ENCODE measurements at regions not wholly inside any gene's neighbourhood (a gene's known extent, or its start where the extent isn't known, plus 50 kb on each side); places are given as distances from the start of the nearest gene placed in this dataset.

GRCh38 chr18:75830828-75831227, 403.3 kb upstream of the SMIM21 start:
- WGBS (ENCODE audit: insufficient coverage) = 79% methylated on average over 2 of the region's 2 CpGs
- Histone ChIP-seq H3K27ac (ENCODE audit: low read depth in 1 of 2, low read length in 2 of 2) (no peak overlapping the region), H3K9ac (ENCODE audit: insufficient read depth, low read length, poor library complexity, severe bottlenecking) (no peak overlapping the region), H3K36me3 (replicated peaks in 1 of 2; ENCODE audit: control insufficient read depth in 1 of 2, insufficient read depth in 2 of 2, low read length in 2 of 2) (no peaks in the 10 kb centered on the region), H4K20me1 (ENCODE audit: insufficient read depth, low read length) (no peaks in the 10 kb centered on the region), H3K27me3 (ENCODE audit: control insufficient read depth in 2 of 2, insufficient read depth in 2 of 2, low read length in 2 of 2) (no peaks in the 10 kb centered on the region), H2AFZ (ENCODE audit: insufficient read depth, low read depth, low read length, poor library complexity, severe bottlenecking) (no peak overlapping the region), H3K4me2 (replicated peaks; ENCODE audit: extremely low read depth, low read length, poor library complexity, severe bottlenecking) (no peak overlapping the region), H3K4me1 (ENCODE audit: control insufficient read depth in 1 of 2, insufficient read depth in 2 of 2, low read length in 2 of 2) (no peaks in the 10 kb centered on the region), H3K4me3 (replicated peaks in 1 of 3; ENCODE audit: low read depth in 2 of 3, low read length in 3 of 3) (no peak overlapping the region), H3K79me2 (ENCODE audit: insufficient read depth, low read length) (no peaks in the 10 kb centered on the region), H3K9me3 (replicated peaks in 1 of 2; ENCODE audit: control insufficient read depth in 1 of 2, insufficient read depth in 1 of 2, low read length in 2 of 2) (no peaks in the 10 kb centered on the region)
- TF ChIP-seq CTCF (IDR thresholded peaks at IDR 0.05) = no peak
- intact Hi-C loops (cut with micrococcal nuclease) = no loop called here
- H3K36me3 Mint-ChIP-seq = no peaks in the 10 kb centered on the region
- H3K4me3 Mint-ChIP-seq = no peak overlapping the region
- peaks cover 0 to 5% (median 0%) of the 10 kb centered on the region in 7 donors for H3K9me3 Mint-ChIP-seq
- H3K27ac Mint-ChIP-seq = no peak overlapping the region
- DNase-seq = no peak
- H3K27me3 Mint-ChIP-seq (ENCODE audit: low read depth in 3 of 3) = peaks cover 0 to 3% (median 0%) of the 10 kb centered on the region in 3 donors
- no peaks in the 10 kb centered on the region for H3K4me1 Mint-ChIP-seq

- peaks cover 0 to 10% (median 3%) of the 10 kb centered on the region in 7 donors for H3K9me3 Mint-ChIP-seq
- Histone ChIP-seq H3K36me3 (replicated peaks in 1 of 2; ENCODE audit: control insufficient read depth in 1 of 2, insufficient read depth in 2 of 2, low read length in 2 of 2) (no peaks in the 10 kb centered on the region), H3K27ac (ENCODE audit: low read depth in 1 of 2, low read length in 2 of 2) (no peak overlapping the region), H3K9ac (ENCODE audit: insufficient read depth, low read length, poor library complexity, severe bottlenecking) (no peak overlapping the region), H3K4me2 (replicated peaks; ENCODE audit: extremely low read depth, low read length, poor library complexity, severe bottlenecking) (no peak overlapping the region), H2AFZ (ENCODE audit: insufficient read depth, low read depth, low read length, poor library complexity, severe bottlenecking) (no peak overlapping the region), H3K4me3 (replicated peaks in 1 of 3; ENCODE audit: low read depth in 2 of 3, low read length in 3 of 3) (no peak overlapping the region), H3K9me3 (replicated peaks in 1 of 2; ENCODE audit: control insufficient read depth in 1 of 2, insufficient read depth in 1 of 2, low read length in 2 of 2) (no peaks in the 10 kb centered on the region), H3K79me2 (ENCODE audit: insufficient read depth, low read length) (no peaks in the 10 kb centered on the region), H3K4me1 (ENCODE audit: control insufficient read depth in 1 of 2, insufficient read depth in 2 of 2, low read length in 2 of 2) (no peaks in the 10 kb centered on the region), H4K20me1 (ENCODE audit: insufficient read depth, low read length) (no peaks in the 10 kb centered on the region), H3K27me3 (ENCODE audit: control insufficient read depth in 2 of 2, insufficient read depth in 2 of 2, low read length in 2 of 2) (no peaks in the 10 kb centered on the region)
- intact Hi-C loops (cut with micrococcal nuclease) = no loop called here
- no peak for TF ChIP-seq CTCF (IDR thresholded peaks at IDR 0.05)
- WGBS (ENCODE audit: insufficient coverage) = 100% methylated on average over 2 of the region's 4 CpGs
- peaks cover 0 to 3% (median 0%) of the 10 kb centered on the region in 3 donors for H3K27me3 Mint-ChIP-seq (ENCODE audit: low read depth in 3 of 3)
- DNase-seq = no peak
- H3K4me1 Mint-ChIP-seq = no peaks in the 10 kb centered on the region
- no peak overlapping the region for H3K27ac Mint-ChIP-seq
- no peak overlapping the region for H3K4me3 Mint-ChIP-seq
- H3K36me3 Mint-ChIP-seq = no peaks in the 10 kb centered on the region
These were observed 401.6 kb upstream of the SMIM21 start for GRCh38 chr18:75829091-75829490.
